HEK293 (cell line): ENCODE measurements at regions not wholly inside any gene's neighbourhood (a gene's known extent, or its start where the extent isn't known, plus 50 kb on each side); places are given as distances from the start of the nearest gene placed in this dataset.
"Not testable (repeated sequence)": the region's sequence is repeated elsewhere in the genome, so short reads cannot be mapped to it uniquely, and the experiment has no call there.

Experiments used
- GFI1B ChIP-seq: fragments of 450-650 bp; formaldehyde crosslinking; IDR thresholded peaks from 2 replicates; pipeline ENCODE4 v1.5.1; 2016; ENCODE audit warnings: missing biosample characterization, missing genetic modification characterization
- HIC1 ChIP-seq: fragments of 450-650 bp; formaldehyde crosslinking; IDR thresholded peaks from 2 replicates; pipeline ENCODE4 v1.5.1; 2016; ENCODE audit warnings: missing biosample characterization, missing genetic modification characterization
- SP3 ChIP-seq: fragments of 450-650 bp; formaldehyde crosslinking; IDR thresholded peaks from 2 replicates; pipeline ENCODE4 v1.5.1; 2016; ENCODE audit warnings: missing biosample characterization, missing genetic modification characterization
- ZNF138 ChIP-seq: fragments of 450-650 bp; formaldehyde crosslinking; IDR thresholded peaks from 2 replicates; pipeline ENCODE4 v1.5.1; 2016; ENCODE audit warnings: missing biosample characterization, missing genetic modification characterization, borderline replicate concordance
- ZNF37A ChIP-seq: fragments of 450-650 bp; IDR thresholded peaks from 2 replicates; pipeline ENCODE4 v1.5.1; 2018; ENCODE audit warnings: missing biosample characterization, missing genetic modification characterization
- ZNF704 ChIP-seq: fragments of 450-650 bp; formaldehyde crosslinking; IDR thresholded peaks from 2 replicates; pipeline ENCODE4 v1.5.1; 2016; ENCODE audit warnings: missing biosample characterization, missing genetic modification characterization
- ZNF837 ChIP-seq: fragments of 450-650 bp; formaldehyde crosslinking; IDR thresholded peaks from 2 replicates; pipeline ENCODE4 v1.5.1; 2016; ENCODE audit warnings: missing biosample characterization, missing genetic modification characterization
- TF ChIP-seq, protein P1 (sequence below): fragments of 450-650 bp; formaldehyde crosslinking; IDR thresholded peaks from 2 replicates; pipeline ENCODE4 v1.5.1; 2016; ENCODE audit warnings: missing biosample characterization, missing genetic modification characterization

DNA sequence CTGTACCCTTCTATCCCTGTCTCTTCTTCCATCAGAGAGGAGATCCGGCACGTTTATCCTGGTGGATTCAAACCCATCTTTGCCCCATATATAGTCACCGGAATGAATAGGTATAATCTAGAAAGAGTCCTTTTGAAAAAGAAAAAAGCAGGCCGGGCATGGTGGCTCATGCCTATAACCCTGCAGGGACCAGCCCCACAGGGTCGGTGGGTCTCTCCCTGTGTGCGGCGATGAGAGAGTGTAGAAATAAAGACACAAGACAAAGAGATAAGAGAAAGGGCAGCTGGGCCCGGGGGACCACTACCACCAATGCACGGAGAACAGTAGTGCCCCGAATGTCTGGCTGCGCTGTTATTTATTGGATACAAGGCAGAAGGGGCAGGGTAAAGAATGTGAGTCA lies 85.3 kb upstream of the TNK2 start:
- TF ChIP-seq, protein P1, sequence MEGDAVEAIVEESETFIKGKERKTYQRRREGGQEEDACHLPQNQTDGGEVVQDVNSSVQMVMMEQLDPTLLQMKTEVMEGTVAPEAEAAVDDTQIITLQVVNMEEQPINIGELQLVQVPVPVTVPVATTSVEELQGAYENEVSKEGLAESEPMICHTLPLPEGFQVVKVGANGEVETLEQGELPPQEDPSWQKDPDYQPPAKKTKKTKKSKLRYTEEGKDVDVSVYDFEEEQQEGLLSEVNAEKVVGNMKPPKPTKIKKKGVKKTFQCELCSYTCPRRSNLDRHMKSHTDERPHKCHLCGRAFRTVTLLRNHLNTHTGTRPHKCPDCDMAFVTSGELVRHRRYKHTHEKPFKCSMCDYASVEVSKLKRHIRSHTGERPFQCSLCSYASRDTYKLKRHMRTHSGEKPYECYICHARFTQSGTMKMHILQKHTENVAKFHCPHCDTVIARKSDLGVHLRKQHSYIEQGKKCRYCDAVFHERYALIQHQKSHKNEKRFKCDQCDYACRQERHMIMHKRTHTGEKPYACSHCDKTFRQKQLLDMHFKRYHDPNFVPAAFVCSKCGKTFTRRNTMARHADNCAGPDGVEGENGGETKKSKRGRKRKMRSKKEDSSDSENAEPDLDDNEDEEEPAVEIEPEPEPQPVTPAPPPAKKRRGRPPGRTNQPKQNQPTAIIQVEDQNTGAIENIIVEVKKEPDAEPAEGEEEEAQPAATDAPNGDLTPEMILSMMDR (tag by site-specific recombination) = not testable (repeated sequence)
- not testable (repeated sequence) for TF ChIP-seq ZNF138; HIC1 (tag by site-specific recombination); SP3 (tag by site-specific recombination); ZNF837 (tag by site-specific recombination); ZNF704 (tag by site-specific recombination); GFI1B; ZNF37A
